Cerebellar cortex (tissue), 1 donor: ENCODE measurements at regions not wholly inside any gene's neighbourhood (a gene's known extent, or its start where the extent isn't known, plus 50 kb on each side); places are given as distances from the start of the nearest gene placed in this dataset.
"Not testable (repeated sequence)": the region's sequence is repeated elsewhere in the genome, so short reads cannot be mapped to it uniquely, and the experiment has no call there.

ENCODE experiments used
- DNase-seq: peaks from one replicate; pipeline ENCODE4 v3.0.0-alpha.2; 2015; ENCODE audit warnings: low spot score

GRCh38 chr2:123359636-123360035 lies 665.5 kb upstream of the CNTNAP5 start:
- no peak for DNase-seq

GRCh38 chr2:123362671-123363440 lies 662.2 kb upstream of the CNTNAP5 start:
- DNase-seq, result no peak

- no peak for DNase-seq
Observed at GRCh38 chr2:123363826-123364225, 661.3 kb upstream of the CNTNAP5 start.

GRCh38 chr2:123364243-123364896 lies 660.7 kb upstream of the CNTNAP5 start:
- DNase-seq, result no peak

- no peak for DNase-seq
Observed at GRCh38 chr2:123366239-123366837, 658.7 kb upstream of the CNTNAP5 start.

- no peak for DNase-seq
Observed at GRCh38 chr2:123370186-123370585, 654.9 kb upstream of the CNTNAP5 start.

GRCh38 chr2:123371535-123371934 lies 653.6 kb upstream of the CNTNAP5 start:
- DNase-seq, result no peak

GRCh38 chr2:123380370-123380935 lies 644.6 kb upstream of the CNTNAP5 start:
- DNase-seq, result no peak

GRCh38 chr2:123415678-123416077 lies 609.4 kb upstream of the CNTNAP5 start:
- no peak for DNase-seq

GRCh38 chr2:123419976-123420375 lies 605.1 kb upstream of the CNTNAP5 start:
- DNase-seq, result no peak

- no peak for DNase-seq
Observed at GRCh38 chr2:123434546-123435395, 590.3 kb upstream of the CNTNAP5 start.

GRCh38 chr2:123438251-123438650 lies 586.8 kb upstream of the CNTNAP5 start:
- no peak for DNase-seq

GRCh38 chr2:123438675-123439074 lies 586.4 kb upstream of the CNTNAP5 start:
- no peak for DNase-seq

GRCh38 chr2:123448801-123449200 lies 576.3 kb upstream of the CNTNAP5 start:
- DNase-seq, result no peak

GRCh38 chr2:123451542-123451941 lies 573.5 kb upstream of the CNTNAP5 start:
- no peak for DNase-seq

GRCh38 chr2:123453046-123453700 lies 571.9 kb upstream of the CNTNAP5 start:
- no peak for DNase-seq

GRCh38 chr2:123453772-123454171 lies 571.3 kb upstream of the CNTNAP5 start:
- no peak for DNase-seq

- DNase-seq, result not testable (repeated sequence)
Observed at GRCh38 chr2:123455234-123455633, 569.9 kb upstream of the CNTNAP5 start.

- no peak for DNase-seq
Observed at GRCh38 chr2:123456416-123456815, 568.7 kb upstream of the CNTNAP5 start.

- DNase-seq, result no peak
Observed at GRCh38 chr2:123463886-123464285, 561.2 kb upstream of the CNTNAP5 start.

- no peak for DNase-seq
Observed at GRCh38 chr2:123468071-123468470, 557.0 kb upstream of the CNTNAP5 start.
